Stimulated activated CD4-positive, alpha-beta T cell treated with anti-CD3 and anti-CD28 coated beads, Interleukin-15, amount 100 ng/mL, for 48 hours (primary cell): ENCODE measurements at regions not wholly inside any gene's neighbourhood (a gene's known extent, or its start where the extent isn't known, plus 50 kb on each side); places are given as distances from the start of the nearest gene placed in this dataset.
"Not testable (repeated sequence)": the region's sequence is repeated elsewhere in the genome, so short reads cannot be mapped to it uniquely, and the experiment has no call there.

Experiments
- DNase-seq, 2 donors: peaks; one replicate each; pipeline ENCODE4 v3.0.0-alpha.2; 2020; ENCODE audit warnings: low read depth in 2 of 2

DNA sequence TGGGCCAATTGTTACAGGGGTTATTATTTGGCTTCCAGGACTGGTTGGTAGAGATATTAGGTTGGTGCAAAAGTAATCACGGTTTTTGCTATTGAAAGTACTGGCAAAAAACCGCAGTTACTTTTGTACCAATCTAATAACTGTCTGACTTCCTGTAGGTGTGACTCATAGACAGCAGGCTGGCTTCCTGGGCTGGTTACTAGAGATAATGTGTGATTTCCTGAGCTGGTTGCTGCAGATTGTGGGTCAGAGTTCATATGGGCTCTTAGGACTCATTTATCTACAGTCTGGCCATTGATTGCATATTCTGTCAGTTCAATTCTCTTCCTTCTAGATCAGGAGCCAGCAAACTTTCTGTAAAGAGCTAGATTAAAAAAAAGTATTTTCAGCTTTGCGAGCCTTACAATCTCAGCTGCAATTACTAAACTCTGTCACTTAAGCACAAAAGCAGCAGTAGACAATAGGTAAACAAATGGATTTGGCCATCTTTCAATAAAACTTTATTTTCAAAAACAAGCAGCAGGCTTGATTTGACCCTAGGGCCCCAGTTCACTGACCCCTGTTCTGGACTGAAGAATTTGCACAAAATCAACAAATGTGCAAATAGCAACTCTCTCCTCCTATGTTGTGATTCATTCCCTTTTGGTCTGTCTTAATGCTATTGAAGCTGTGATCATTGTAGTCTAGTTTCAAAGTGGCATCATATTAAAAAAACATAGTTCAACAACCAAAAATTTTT, 50.8 kb upstream of the BOD1L1 start:
- DNase-seq: no peak

DNA sequence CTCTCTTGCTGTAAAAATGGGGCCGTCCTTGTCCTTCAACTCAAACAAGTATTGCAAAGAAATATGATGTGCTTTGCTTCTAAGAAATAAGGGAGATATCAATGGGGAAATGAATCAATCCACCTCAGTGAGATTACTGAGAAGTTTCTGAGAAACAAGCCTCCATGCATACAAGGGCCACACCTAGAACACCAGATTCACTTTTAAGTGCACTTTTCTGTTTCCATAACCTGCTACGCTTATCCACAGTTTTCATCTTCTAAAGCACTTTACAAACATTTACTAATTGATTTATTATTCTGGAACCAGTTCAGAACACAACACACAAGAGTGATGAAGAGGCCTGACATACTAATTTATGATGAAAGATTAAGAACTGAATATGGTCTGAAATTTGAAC, 54.0 kb upstream of the BOD1L1 start:
- DNase-seq: no peak

DNA sequence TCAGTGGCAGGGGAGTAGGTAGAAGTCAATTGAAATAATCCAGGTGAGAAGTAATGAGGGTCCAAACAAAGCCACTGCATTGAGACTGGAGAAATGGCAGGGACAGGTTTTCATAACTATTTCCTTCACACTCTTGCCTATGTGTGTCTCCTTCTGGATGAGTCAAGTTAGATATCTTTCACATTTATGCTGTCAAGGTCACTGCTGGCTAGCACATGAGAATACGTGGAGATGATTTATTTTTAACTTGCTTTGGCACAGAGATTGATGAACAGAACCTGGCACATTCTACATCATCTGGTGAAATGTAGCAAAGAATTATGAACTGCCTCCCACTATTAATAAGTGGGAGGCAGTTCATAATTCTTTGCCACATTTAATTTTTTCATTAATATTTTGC, 66.7 kb upstream of the BOD1L1 start:
- no peak for DNase-seq

DNA sequence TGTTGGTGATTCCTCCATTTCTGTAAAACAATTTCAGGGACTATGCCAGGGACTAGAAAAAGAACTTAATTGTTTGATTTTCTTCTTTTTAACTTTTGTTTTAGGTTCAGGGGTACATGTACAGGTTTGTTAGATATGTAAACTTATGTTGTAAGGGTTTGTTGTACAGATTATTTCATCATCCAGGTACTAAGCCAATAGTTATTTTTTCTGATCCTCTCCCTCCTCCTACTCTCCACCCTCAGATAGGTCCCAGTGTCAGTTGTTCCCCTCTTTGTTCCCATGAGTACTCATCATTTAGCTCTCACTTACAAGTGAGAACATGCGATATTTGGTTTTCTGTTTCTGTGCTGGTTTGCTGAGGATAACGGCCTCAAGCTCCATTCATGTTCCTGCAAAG, 70.8 kb upstream of the BOD1L1 start:
- no peak for DNase-seq

DNA sequence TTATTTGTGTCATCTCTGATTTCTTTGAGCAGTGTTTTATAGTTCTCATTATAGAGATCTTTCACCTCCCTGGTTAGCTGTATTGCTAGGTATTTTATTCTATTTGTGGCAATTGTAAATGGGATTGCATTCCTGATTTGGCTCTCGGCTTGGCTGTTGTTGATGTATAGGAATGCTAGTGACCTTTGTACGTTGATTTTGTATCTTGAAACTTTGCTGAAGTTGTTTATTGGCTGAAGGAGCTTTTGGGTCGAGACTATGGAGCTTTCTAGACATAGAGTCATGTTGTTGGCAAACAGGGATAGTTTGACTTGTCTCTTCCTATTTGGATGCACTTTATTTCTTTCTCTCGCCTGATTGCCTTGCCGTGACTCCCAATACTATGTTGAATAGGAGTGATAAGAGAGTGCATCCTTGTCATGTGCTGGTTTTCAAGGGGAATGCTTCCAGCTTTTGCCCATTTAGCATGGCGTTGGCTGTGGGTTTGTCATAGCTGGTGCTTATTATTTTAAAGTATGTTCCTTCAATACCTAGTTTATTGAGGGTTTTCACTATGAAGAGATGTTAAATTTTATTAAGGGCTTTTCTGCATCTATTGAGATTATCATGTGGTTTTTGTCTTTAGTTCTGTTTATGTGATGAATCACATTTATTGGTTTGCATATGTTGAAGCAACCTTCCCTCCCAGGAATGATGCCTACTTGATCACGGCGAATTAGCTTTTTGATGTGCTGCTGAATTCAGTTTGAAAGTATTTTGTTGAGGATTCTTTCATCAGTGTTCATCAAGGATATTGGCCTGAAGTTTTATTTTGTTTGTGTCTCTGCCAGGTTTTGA, 72.7 kb upstream of the BOD1L1 start:
- no peak for DNase-seq

DNA sequence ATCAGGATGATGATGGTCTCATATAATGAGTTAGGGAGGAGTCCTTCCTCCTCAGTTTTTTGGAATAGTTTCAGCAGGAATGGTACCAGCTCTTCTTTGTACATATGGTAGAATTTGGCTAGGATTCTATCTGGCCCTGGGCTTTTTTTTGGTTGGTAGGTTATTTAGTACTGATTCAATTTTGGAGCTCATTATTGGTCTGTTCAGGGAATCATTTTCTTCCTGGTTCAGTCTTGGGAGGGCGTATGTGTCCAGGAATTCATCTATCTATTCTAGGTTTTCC, 73.3 kb upstream of the BOD1L1 start:
- DNase-seq: not testable (repeated sequence)

DNA sequence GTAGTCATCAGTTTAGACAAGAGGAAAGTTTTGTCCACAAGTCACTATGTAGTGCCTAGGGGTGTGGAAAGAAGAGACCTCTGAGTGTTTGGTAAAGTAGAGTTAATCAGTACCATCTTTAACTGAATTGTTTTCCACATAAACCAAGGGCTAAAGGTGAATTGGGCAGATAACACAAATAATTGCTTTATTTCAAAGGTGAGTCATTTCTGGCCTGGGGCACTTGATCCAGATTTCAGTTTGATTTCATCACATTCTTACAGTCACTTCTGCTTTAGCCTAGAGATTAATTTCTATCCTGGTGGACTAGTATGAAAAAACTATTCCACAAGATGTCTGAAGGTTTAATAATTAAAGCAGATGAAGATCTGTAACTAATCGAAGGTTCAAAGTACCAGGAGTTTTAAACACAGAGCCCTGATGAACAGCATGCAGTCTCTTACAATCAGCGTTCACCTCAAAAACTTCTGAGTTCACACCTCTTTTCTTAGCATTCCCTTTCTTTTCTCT, 74.5 kb upstream of the BOD1L1 start:
- DNase-seq: no peak

DNA sequence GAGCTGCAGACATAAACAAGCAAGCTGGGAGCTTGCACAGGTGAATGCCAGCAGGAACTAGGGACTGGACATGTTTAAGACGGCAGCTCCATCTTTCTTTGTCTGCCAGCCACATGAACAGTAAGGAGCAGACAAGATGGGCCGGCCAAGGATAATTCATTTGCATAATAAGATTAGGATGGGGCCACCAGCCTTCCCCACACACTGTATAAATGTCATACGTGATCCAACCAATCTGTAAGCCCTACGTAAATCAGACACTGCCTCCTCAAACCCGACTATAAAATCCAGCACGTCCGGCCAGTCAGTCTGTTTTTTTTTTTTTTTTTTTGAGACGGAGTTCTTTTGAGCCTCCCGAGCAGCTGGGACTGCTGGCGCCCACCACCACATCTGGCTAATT, 75.6 kb upstream of the BOD1L1 start:
- DNase-seq: no peak

DNA sequence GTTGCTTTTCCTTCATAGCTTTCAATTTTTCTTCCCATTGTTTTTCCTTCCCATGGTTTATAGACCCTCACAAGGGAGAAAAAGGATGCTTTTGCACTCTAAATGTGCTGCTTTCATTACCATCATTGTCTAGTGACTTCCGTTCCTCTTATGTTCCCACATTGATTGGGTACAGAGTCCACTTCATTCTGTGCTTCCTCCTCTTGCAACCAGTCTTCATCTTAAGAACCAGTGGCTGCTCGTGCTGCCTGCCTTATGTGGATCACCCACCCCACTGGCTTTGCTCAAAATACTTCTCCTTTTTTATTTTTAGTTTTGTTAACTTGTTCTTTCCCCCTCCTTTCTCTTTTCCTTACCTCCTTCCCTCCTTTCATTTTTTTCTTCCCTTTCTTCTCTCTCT, 76.5 kb upstream of the BOD1L1 start:
- no peak for DNase-seq

DNA sequence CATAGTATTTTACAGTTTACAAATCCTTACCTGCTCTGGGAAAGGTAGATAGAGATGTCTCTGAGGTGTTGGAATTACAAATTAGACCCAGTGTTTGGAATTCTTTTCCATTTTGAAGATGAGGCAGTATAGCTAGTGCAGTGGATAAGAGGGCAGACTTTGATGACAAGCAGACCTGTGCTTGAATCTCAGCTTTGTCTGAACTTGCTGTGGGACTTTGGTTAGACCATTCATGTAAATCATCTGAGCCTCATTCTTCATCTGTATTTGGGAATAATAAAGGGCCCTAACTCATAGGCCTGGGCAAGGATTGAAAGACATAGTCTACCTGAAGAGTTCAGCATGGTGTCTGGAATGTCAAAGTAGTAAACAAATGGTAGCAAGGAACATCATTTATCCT, 77.2 kb upstream of the BOD1L1 start:
- no peak for DNase-seq

DNA sequence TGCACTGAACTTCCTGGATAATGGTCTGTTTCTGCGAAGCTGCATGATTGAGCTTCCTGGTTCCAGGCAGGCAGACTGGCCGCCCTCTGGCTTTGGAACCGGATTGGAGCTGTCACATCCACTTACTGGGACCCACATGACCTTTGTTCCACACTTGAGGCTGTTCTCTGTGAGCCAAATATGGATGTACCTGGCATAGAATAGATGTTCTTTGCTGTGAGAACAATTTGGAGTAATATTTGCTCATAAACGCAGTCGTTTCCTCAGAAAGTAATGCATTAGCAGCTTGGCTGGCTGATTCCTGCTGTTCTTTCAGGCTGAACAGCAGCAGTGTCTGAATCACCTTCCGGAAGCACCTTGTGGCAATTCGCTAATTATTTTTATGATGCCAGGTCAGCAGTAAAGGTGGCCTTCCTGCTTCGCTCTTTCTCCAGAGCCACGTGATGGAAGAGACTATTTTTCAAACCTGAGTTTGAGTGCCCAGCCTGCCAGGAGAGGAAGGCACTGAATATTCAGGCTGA, 78.1 kb upstream of the BOD1L1 start:
- no peak for DNase-seq

DNA sequence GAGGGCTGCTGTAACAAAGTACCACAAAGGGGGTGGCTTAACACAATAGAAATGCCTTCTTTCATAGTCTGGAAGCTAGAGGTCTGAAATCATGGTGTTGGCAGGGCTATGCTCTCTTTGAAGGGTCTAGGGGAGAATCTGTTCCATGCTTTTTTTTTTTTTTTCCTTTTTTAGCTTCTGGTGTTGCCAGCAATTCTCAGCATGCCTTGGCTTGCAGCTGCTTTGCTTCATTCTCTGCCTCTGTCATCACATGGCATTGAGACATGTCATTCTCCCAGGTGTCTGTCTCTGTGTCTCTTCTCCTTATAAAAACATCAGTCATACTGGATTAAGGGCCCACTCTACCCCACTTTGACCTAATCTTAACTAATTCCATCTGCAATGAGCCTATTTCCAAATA, 78.6 kb upstream of the BOD1L1 start:
- DNase-seq: no peak

DNA sequence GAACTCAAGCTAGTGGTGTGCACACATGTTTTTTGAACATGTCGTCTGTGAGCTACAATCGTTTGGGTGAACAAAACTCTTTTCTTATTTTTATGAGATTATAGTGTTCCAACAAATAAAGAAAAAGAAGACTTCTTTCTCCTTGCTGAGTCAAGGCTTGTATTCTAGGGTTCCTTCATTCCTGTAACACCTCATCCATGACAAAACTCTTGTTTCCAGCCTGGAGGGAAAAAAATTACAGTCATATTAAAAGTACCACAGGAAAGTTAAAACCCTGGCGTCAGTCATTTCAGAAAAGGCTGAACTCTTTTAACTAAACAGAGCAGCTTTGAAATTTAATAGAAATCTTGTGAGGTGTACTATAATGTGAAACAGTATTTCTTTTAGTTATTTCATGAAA, 79.2 kb upstream of the BOD1L1 start:
- no peak for DNase-seq

DNA sequence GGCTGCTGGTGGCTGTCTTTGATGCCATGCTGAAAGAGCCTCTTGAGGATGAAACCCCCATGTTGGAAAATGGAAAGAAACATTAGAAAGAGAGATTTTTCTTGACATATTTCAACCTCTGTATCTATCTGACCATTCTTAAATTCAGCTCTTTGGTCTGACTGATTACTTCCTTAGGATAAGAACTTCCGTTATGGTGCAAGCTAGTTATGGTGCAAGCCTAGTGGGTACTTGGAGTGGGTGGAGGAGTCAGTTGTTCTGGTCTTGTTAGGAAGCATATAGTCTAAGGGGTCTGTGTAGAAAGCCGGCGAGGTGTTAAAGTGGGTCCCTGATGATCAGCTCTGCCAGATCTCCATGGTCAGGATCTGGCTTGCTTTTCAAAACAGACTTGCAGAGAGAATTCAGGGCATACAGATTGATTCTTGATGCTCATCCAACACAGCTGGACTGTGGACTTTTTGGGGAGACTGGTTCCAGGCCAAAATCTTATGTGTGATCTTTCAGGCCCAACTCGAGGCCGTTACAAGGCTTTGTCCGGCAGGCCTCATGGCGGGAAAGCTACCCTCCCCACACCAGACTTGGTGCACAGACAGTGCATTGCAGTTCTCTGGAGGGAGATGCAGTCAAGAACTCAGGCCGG, 82.8 kb upstream of the BOD1L1 start:
- no peak for DNase-seq

DNA sequence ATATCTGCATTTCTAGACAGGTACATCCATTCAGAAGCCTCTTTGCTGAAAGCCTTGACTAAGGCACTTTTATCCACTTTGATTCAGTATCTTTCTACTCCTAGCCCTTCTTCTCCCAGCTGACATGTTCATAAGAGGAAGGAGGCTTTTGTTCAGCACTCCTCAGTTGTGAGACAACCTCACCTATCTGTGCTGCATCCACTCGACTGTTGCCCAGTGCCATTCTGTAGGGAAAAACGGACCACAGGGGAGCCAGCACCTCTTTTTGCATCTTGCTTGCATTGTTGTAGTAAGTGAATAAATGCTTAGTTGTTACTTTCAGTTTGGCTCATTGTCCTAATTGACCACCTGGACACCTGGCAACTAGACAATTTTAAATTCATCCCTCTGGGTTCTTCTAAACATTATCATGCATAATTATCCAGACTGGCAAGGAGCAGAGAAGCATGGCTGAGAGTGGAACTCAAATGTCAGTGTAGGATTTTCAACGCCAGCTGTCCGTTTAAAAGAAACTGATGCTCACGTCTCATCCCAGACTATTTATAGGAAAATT, 83.8 kb upstream of the BOD1L1 start:
- DNase-seq: no peak

DNA sequence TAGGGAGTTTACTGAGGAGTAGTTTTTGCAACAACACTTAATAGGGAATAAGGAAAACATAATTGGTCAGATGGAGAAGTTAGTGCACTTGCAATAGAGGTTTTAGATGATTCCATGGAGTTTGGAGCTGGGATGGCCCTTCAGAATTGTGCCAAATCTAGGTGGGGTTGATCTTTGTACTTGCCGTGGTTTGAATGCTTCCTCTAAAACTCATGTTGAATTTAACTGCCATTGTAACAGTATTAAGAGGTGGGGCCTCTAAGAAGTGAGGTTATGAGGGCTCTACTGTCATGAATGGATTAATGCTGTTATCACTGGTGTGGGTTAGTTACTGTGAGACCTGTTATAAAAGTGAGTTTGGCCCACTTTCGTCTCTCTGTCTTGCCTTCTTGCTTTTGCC, 94.4 kb upstream of the BOD1L1 start:
- no peak for DNase-seq

DNA sequence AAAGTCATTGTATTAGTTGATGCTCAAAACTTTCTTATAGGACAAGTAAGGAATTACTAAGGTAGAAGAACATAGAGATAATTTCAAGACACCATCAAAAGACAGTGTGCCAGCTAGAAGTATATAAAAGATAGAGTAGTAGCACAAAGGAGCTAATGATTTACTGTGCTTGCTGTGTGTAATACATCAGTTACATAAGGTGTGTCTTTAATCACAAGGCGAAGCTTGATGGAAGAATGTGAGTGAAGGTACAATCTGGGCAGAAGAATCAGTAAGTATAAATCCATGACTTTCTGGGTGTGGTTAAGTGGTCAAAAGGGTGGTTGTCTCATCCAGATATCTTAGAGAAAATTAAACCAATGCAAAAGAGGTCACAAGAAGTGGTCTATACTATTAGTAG, 95.1 kb upstream of the BOD1L1 start:
- DNase-seq: no peak

DNA sequence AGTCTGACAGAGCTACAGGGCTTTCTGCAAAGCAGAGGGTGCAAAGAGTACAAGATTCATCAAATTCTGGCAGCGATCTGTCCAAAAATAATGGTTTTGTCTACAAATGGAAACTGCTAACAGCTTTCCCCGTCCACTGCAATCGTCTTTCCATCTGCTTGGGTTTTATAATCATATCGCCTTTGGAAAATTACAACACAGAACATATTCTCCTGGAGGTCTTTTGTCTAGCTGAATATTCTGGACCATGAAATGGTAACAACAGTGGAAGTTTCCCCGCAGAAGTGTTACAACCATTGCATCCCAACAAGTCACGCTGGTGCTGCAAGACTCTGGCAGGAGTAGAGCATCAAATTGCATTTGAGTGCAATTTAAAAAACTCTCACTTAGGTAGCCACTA, 101.2 kb upstream of the BOD1L1 start:
- DNase-seq: no peak

DNA sequence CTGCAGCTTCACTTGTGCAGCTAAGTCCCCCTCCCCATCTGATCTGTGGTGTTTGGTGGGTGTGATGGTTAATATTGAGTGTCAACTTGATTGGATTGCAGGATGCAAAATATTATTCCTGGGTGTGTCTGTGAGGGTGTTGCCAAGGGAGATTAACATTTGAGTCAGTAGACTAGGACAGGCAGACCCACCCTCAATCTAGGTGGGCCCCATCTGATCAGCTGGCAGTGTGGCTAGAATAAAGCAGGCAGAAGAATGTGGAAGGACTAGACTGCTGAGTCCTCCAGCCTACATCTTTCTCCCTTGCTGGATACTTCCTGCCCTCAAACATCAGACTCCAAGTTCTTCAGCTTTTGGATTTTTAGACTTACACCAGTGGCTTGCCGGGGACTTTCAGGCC, 103.5 kb upstream of the BOD1L1 start:
- no peak for DNase-seq

DNA sequence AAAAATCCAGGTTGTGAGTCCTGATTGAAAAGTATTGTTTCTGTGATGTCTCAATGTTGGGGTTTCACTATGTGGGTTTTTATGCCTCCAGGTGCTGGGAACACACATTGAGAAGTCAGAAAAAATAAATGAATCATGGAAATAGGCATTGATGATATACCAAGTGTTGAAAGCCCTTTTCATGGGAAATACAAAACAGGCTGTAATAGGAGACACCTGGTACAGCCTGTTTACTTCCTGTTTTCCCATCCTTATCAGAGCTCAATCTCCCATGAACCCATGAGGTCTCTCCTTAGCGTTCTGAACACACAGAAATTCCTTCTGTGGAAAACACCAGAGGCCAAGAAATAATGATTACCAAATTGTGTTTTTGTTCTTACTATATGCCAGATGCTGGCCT, 106.3 kb upstream of the BOD1L1 start:
- DNase-seq: no peak

DNA sequence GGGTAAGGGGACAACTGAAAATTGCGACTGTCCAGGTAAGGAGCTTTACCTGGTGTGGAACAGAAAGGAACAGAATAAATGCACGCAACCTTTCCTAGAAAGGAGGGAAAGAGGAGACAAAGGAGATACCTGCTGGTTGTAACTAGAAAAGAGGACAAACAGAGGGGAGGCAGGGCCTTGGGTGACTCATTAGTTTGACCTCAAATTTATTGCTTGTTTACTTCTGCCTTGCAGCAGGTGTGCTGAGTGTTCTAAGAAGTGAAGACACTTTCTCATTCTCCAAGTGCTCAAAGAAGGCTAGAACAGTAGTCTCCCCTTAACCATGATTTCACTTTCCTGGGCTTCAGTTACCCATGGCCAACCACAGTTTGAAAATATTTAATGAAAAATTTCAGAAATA, 123.1 kb upstream of the BOD1L1 start:
- DNase-seq: no peak

DNA sequence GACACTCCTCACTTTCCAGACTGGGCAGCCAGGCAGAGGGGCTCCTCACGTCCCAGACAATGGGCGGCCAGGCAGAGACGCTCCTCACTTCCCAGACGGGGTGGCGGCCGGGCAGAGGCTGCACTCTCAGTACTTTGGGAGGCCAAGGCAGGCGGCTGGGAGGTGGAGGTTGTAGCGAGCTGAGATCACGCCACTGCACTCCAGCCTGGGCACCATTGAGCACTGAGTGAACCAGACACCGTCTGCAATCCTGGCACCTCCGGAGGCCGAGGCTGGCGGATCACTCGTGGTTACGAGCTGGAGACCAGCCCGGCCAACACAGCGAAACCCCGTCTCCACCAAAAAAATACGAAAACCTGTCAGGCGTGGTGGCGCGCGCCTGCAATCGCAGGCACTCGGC, 134.1 kb upstream of the BOD1L1 start:
- DNase-seq: not testable (repeated sequence)
